HG02678 (cell line): ENCODE measurements at regions not wholly inside any gene's neighbourhood (a gene's known extent, or its start where the extent isn't known, plus 50 kb on each side); places are given as distances from the start of the nearest gene placed in this dataset.
"Not testable (repeated sequence)": the region's sequence is repeated elsewhere in the genome, so short reads cannot be mapped to it uniquely, and the experiment has no call there.

Experiments used
- ATAC-seq: cut with Tn5 transposase; IDR thresholded peaks from one replicate; pipeline ENCODE4 v1.9.1; 2021; ENCODE audit warnings: mild to moderate bottlenecking, moderate library complexity; ENCODE audit not compliant: unreplicated experiment

GRCh38 chrX:65331371-65331770 lies 203.2 kb downstream of the LAS1L start:
- no peak for ATAC-seq

DNA sequence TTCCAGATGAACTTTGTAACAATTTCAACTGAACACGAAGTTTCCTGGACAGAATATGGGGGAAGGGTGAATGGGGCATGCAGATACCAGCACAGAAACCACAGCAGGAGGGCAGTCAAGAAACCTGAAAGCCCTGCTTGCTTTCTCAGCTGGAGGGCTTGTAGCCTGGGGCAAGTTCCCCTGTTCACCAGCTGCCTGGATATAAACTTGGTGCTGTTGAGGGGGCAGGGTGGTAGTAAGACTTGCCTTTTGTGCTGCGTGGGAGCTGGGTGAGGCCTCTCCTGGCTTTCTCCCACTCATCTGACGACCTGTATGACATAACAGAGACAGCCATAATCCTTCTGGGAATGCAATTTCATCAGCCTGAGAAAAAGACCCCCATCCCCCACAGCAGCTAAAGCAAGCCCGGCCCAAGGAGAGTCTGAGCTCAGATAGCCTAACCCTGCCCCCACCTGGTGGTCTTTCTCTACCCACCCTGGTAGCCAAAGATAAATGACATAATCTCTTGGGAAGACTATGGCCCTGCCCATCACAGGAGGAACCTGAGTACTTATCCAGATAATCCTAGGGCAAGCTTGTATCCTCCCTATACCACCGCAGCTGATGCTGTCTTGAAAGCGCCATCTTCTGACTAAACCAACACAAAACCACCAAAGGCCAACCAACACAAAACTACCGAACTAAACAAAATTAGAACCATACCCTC lies 234.3 kb downstream of the LAS1L start:
- ATAC-seq: no peak

DNA sequence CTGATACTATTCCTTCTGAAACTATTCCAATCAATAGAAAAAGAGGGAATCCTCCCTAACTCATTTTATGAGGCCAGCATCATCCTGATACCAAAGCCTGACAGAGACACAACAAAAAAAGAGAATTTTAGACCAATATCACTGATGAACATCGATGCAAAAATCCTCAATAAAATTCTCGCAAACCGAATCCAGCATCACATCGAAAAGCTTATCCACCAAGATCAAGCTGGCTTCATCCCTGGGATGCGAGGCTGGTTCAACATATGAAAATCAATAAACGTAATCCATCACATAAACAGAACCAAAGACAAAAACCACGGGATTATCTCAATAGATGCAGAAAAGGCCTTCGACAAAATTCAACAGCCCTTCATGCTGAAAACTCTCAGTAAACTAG lies 251.7 kb downstream of the LAS1L start:
- ATAC-seq: not testable (repeated sequence)

DNA sequence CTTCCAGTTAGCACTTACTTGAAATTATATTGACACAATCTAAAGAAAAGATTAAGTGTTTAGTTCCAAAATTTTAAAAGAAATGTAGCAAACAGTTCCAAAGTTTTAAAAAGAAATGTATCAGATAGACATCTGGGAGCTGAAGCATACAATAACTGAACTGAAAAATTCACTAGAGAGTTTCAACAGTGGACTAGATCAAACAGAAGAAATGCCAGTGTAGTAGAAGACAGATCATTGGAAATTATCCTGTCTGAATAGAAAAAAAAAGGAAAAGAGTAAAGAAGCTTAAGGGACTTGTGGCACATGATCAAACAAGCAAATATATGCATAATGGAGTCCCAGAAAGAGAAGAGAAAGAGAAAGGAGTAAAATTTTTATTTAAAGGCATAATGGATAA lies 261.4 kb downstream of the LAS1L start:
- ATAC-seq: no peak

DNA sequence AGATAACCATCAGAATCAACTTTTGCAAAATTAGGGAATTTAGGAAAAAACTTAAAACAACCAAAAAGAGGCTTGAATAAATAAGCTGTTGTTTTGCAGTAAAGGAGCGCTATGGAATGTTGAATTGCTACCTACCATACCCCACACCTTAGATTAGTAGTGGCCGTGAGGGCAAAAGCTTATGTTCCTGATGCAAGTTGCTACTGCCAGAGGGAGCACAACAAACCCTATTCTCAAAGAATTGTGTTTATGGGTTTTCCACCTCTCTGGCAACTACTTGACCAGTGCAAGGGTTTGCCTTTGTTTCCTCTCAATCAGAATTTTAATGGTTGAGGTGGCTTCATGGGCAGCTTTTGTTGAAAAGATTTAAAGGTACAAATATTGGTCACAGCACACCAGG lies 268.1 kb downstream of the LAS1L start:
- ATAC-seq: no peak

DNA sequence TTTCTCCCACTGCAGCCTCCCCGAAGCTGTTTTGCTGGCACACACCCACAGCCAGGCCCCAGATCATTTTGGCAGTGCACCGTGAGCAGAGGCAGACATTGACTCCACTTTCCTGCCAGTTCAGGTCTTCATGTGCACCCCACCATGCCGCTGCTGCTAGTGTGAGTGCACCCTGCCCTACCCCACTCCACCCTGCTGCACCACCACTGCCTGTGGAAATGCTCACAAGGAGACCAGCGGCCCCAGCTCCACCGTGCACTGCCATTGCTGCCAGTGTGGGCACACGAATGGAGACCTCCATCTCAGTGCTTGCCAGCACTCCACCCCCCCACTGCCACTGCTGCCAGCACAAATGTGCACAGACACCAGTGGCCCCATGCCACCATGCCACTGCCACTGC lies 277.6 kb upstream of the ZC4H2 start:
- ATAC-seq: no peak

- no peak for ATAC-seq
These were observed 264.9 kb upstream of the ZC4H2 start for GRCh38 chrX:65241059-65241721.

DNA sequence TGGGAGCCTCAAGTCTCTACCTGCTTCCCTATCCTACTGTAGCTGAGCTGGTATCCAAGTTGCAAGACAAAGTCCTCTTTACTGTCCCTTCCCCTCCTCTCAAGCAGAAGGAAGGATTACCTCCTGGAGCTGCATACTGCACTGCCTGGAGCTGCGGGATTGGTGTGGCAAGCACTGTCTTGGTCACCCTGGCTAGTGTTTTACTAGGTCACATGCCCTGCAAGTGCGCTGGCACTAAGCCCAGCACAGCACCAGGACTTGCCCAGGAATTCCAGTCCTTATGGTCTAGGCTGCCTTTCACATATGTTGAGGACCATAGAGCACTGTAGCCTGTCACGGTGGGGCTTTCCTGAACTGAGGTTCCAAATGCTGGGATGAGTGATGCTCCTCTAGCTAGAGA lies 227.3 kb upstream of the ZC4H2 start:
- no peak for ATAC-seq

DNA sequence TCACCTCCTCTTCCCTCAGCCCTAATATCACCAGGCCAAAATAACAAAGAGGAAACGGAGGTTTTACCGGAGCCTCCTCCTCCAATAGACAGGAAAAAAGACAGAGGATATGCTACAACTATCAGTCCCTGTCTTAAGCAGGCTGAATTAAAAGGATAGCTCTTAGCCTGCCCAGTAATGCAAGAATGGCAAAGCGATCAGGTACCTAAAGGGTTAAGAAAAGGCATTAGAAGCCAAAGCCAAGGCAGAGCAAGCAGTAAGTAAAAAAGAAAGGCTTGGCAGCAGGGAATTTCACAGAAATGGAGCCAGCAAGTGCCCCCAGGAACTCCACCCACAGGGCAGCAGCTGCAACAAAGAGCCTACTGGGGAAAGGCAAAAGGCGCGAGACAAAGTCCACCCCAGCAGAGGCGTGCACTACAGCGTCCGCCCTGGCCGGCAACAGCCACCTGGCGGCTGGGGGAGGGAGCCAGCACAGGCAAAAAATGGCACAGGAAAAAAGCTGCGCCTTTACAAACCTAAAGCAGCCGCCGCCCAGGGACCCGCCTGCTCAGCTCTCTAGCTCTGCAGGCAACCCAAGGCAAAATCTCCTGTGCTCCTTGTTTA lies 220.6 kb upstream of the ZC4H2 start:
- ATAC-seq: no peak

GRCh38 chrX:65195621-65196020 lies 219.4 kb upstream of the ZC4H2 start:
- ATAC-seq: no peak

- no peak for ATAC-seq
These were observed 218.3 kb upstream of the ZC4H2 start for GRCh38 chrX:65194547-65194946.

DNA sequence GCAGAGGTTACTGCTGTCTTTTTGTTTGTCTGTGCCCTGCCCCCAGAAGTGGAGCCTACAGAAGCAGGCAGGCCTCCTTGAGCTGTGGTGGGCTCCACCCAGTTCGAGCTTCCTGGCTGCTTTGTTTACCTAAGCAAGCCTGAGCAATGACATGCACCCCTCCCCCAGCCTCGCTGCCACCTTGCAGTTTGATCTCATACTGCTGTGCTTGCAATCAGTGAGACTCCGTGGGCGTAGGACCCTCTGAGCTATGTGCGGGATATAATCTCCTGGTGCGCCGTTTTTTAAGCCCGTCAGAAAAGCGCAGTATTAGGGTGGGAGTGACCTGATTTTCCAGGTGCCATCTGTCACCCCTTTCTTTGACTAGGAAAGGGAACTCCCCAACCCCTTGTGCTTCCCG lies 187.1 kb upstream of the ZC4H2 start:
- ATAC-seq: not testable (repeated sequence)

DNA sequence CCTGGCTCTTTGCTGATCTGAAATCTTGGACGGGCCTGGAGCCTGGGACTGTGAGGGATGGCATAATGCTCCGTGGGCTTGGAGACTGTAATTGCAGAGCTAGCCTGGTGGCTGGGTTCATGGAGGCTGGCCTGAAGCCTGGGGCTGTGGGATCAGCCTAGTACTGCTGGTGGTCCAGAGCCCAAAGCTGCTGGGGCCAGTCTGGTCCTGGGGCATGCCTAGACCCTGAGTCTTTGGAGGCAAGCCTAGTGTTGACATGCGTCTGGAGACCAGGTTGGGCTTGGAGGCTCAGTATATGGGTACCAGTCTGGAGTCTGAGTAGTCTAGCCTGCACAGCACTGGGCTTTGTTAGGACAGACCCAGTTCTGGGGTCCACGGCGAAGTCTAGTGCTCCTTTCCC lies 172.0 kb upstream of the ZC4H2 start:
- no peak for ATAC-seq

GRCh38 chrX:65136424-65136823 lies 160.2 kb upstream of the ZC4H2 start:
- ATAC-seq: no peak

- no peak for ATAC-seq
These were observed 151.6 kb upstream of the ZC4H2 start for GRCh38 chrX:65127842-65128241.

DNA sequence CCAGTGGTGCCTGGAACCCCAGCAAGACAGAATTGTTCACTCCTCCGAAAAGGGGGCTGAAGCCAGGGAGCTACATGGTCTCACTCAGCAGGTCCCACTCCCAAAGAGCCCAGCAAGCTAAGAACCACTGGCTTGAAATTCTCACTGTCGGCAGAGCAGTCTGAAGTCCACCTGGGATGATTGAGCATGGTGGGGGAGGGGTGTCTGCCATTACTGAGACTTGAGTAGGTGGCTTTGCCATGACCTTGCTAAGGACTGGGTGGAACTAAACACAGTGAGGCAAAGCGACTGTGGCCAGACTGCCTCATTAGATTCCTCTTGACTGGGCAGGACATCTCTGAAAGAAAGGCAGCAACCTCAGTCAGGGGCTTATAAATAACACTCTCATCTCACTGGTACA lies 122.6 kb upstream of the ZC4H2 start:
- ATAC-seq: no peak

DNA sequence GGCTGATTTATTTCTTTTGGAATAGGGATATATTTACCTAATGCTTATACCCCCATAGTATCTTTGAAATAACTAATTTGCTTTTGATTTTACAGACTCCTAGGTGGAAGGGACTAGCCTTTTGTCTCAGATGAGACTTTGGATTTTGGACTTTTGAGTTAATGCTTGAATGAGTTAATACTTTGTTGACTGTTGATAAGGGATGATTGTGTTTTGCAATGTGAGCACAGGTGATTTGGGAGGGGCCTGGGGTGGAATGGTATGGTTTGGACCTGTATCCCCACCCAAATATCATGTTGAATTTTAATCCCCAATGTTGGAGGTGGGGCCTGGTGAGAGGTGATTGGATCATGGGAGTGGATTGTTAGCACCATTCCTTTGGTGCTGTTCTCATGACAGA lies 117.4 kb upstream of the ZC4H2 start:
- no peak for ATAC-seq

DNA sequence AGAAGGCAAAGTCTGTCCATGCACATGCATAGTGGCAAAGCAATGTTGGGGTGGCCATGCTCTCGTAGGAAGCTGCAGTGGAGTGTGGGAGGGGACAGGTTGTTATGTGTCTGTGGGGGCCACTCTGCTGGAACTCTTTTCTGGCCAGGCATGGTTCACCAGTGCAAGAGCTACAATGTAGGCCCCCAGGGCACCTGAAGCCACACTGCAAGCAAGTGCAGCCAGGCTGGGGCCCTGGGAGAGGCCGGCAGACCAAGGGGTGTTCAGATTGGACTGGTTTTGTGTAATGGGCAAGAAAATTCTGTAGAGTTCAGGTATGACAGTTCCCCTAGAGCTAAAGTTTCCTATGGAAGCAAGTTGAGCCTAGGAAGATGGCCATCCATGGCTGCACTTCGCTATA lies 97.0 kb upstream of the ZC4H2 start:
- no peak for ATAC-seq

- no peak for ATAC-seq
These were observed 96.3 kb upstream of the ZC4H2 start for GRCh38 chrX:65072590-65072989.

- ATAC-seq: not testable (repeated sequence)
These were observed 82.4 kb upstream of the ZC4H2 start for GRCh38 chrX:65058626-65059025.

DNA sequence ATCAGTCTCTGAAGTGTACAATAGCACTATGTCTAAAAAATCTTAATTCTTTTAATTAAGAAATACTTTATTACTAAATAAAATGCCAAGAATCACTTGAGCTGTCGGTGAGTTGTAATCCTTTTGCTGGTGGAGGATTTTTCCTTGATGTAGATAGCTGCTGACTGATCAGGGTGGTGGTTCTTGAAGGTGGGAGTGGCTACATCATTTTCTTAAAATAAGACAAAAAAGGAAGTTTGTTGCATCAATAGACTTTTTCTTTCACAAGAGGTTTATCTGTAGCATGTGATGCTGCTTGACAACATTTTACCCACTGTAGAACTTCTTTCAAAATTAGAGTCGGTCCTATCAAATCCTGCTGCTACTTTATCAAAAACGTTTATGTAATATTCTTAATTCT lies 68.8 kb upstream of the ZC4H2 start:
- no peak for ATAC-seq

DNA sequence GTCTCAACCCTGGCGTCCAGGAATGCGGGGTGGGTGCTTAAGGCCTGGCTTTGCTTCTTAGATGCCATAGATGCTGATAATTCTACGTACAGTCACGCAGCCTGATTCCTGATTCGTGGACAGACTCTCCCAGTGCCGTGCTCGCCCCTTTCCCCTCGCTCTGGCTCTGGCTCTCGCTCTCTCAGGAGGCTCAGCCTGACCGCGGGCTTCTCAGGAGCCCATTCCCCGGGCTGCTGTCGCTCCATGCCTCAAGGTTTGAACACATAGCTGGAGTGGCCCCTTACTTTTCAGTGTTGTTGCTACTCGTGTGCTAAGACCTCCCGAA lies 59.2 kb upstream of the ZC4H2 start:
- ATAC-seq: peak; percentile 33
